Natural killer cell (primary cell): ENCODE measurements at regions not wholly inside any gene's neighbourhood (a gene's known extent, or its start where the extent isn't known, plus 50 kb on each side); places are given as distances from the start of the nearest gene placed in this dataset.

Experiments
- ATAC-seq, 3 donors: fragments of 150-1000 bp in 2 of 3; fragments of 200-7000 bp in 1 of 3; cut with Tn5 transposase; 1 replicate in 1 of 3; 2 replicates in 2 of 3; pipeline ENCODE4 v1.10.0; 2021; ENCODE audit warnings: mild to moderate bottlenecking in 2 of 3, moderate library complexity in 2 of 3
- DNase-seq, 2 donors: peaks; one replicate each; pipeline versions ENCODE4 v3.0.0 to v3.0.0-alpha.2; 2013 to 2021; ENCODE audit warnings: mixed read lengths in 1 of 2
- H3K27ac ChIP-seq: one replicate; pipeline ENCODE4 v1.5.1; 2013; ENCODE audit warnings: mild to moderate bottlenecking, low read length
- H3K27me3 ChIP-seq: one replicate; pipeline ENCODE4 v1.6.1; 2013; ENCODE audit warnings: low read length; ENCODE audit not compliant: control insufficient read depth, insufficient read depth
- H3K36me3 ChIP-seq: one replicate; pipeline ENCODE4 v1.6.1; 2013; ENCODE audit warnings: low read length; ENCODE audit not compliant: control insufficient read depth, insufficient read depth
- H3K4me1 ChIP-seq: one replicate; pipeline ENCODE4 v1.6.1; 2013; ENCODE audit warnings: low read length; ENCODE audit not compliant: control insufficient read depth, insufficient read depth
- H3K4me3 ChIP-seq: one replicate; pipeline ENCODE4 v1.5.1; 2013; ENCODE audit warnings: low read length
- H3K9me3 ChIP-seq: one replicate; pipeline ENCODE4 v1.6.1; 2013; ENCODE audit warnings: low read length; ENCODE audit not compliant: control insufficient read depth, insufficient read depth
- H3K27ac Mint-ChIP-seq, 2 donors: one replicate each; pipeline ENCODE4 v1.8.0; 2022; ENCODE audit warnings: mild to moderate bottlenecking in 2 of 2, mixed read lengths in 2 of 2, moderate library complexity in 1 of 2
- H3K27me3 Mint-ChIP-seq, 2 donors: one replicate each; pipeline ENCODE4 v1.8.0; 2022; ENCODE audit warnings: low read depth in 2 of 2, mixed read lengths in 2 of 2
- H3K36me3 Mint-ChIP-seq: one replicate; pipeline ENCODE4 v1.8.0; 2022; ENCODE audit warnings: mixed read lengths
- H3K4me1 Mint-ChIP-seq, 2 donors: one replicate each; pipeline ENCODE4 v1.8.0; 2022; ENCODE audit warnings: mixed read lengths in 2 of 2
- H3K4me3 Mint-ChIP-seq: one replicate; pipeline ENCODE4 v1.8.0; 2022; ENCODE audit warnings: mild to moderate bottlenecking, moderate library complexity, mixed read lengths
- H3K9me3 Mint-ChIP-seq, 2 donors: one replicate each; pipeline ENCODE4 v1.8.0; 2022; ENCODE audit warnings: mixed read lengths in 2 of 2
- WGBS: methylation state at CpG from one replicate; pipeline ENCODE4 v1.1.7; 2013; ENCODE audit warnings: missing lambda C conversion rate; ENCODE audit not compliant: insufficient coverage; 5-methylcytosine and 5-hydroxymethylcytosine counted together
- intact Hi-C: fragments of 100-400 bp; cut with micrococcal nuclease; formaldehyde crosslinking; loops from one replicate; pipeline ENCODE4 v1.14.2; 2022
- TF ChIP-seq, protein P1 (sequence below): fragments of 200-600 bp; IDR thresholded peaks from one replicate; pipeline ENCODE4 v1.8.0; 2022; ENCODE audit warnings: antibody characterized with exemption

- H3K36me3 Mint-ChIP-seq: no peaks in the 10 kb centered on the region
- DNase-seq: no peak
- H3K9me3 Mint-ChIP-seq: peaks cover 7 to 9% of the 10 kb centered on the region in 2 donors
- no peaks in the 10 kb centered on the region for H3K27me3 Mint-ChIP-seq
- H3K4me3 ChIP-seq: no peak overlapping the region
- H3K27ac ChIP-seq: no peak overlapping the region
- no peaks in the 10 kb centered on the region for H3K4me1 ChIP-seq
- H3K4me1 Mint-ChIP-seq: no peaks in the 10 kb centered on the region
- intact Hi-C loops: no loop called here
- H3K27me3 ChIP-seq: no peaks in the 10 kb centered on the region
- H3K27ac Mint-ChIP-seq: no peak overlapping the region
- ATAC-seq: no peak
- TF ChIP-seq, protein P1, sequence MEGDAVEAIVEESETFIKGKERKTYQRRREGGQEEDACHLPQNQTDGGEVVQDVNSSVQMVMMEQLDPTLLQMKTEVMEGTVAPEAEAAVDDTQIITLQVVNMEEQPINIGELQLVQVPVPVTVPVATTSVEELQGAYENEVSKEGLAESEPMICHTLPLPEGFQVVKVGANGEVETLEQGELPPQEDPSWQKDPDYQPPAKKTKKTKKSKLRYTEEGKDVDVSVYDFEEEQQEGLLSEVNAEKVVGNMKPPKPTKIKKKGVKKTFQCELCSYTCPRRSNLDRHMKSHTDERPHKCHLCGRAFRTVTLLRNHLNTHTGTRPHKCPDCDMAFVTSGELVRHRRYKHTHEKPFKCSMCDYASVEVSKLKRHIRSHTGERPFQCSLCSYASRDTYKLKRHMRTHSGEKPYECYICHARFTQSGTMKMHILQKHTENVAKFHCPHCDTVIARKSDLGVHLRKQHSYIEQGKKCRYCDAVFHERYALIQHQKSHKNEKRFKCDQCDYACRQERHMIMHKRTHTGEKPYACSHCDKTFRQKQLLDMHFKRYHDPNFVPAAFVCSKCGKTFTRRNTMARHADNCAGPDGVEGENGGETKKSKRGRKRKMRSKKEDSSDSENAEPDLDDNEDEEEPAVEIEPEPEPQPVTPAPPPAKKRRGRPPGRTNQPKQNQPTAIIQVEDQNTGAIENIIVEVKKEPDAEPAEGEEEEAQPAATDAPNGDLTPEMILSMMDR: no peak
- no peaks in the 10 kb centered on the region for H3K36me3 ChIP-seq
- H3K9me3 ChIP-seq: no peaks in the 10 kb centered on the region
- no peak overlapping the region for H3K4me3 Mint-ChIP-seq
- 67% methylated on average over 1 of the region's 3 CpGs for WGBS
Measured at GRCh38 chr4:96755569-96756484, 915.9 kb downstream of the PDHA2 start.

DNA sequence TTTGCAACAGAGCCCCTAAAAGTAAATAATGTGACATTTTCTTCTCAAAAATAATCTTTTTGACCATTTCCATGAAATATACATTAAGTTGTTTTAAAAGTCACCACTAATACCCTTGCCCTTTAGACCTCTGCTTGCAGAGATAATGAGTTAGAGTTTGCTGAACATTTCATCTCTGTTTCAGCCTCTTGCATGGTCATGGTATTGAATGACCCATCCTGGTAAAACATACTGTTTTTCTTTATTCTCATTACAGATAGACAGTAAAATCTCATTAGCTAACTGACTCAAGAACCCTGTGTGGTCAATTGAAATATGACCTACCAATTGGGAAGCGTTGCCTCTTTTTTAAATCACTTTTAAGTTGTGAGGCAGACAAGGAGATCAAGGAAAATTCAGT, 916.7 kb downstream of the PDHA2 start:
- Histone ChIP-seq H3K27ac (no peak overlapping the region), H3K36me3 (no peaks in the 10 kb centered on the region), H3K27me3 (no peaks in the 10 kb centered on the region), H3K4me3 (no peak overlapping the region), H3K9me3 (no peaks in the 10 kb centered on the region), H3K4me1 (no peaks in the 10 kb centered on the region)
- DNase-seq: no peak
- Mint-ChIP-seq H3K36me3 (peaks cover 7% of the 10 kb centered on the region), H3K9me3 (peaks cover 7 to 10% of the 10 kb centered on the region in 2 donors), H3K27ac (no peak overlapping the region), H3K4me3 (no peak overlapping the region), H3K27me3 (no peaks in the 10 kb centered on the region), H3K4me1 (no peaks in the 10 kb centered on the region)
- intact Hi-C loops: no loop called here
- ATAC-seq: no peak
- WGBS: 86% methylated on average over 1 of the region's 1 CpG
- TF ChIP-seq, protein P1: no peak

DNA sequence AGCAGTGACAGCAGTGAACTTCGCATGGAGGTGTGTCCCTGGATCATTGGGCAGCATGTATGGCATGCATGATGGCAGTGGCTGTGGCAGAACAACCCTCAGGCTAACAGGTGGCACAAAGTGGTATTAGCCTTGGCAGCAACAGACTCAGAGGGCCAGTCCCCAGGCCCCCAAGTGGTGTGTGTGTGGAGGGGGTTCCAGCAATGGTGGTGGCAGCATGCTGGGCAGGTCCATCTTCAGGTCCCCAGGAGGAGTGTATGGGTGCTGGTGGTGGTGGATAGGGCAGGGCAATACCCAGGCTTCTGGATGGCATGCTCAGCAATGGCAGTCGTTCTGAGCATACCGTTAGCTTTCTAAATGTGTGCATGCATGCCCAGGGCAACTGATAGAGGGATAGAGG, 923.7 kb downstream of the PDHA2 start:
- TF ChIP-seq, protein P1: no peak
- H3K4me1 Mint-ChIP-seq: no peaks in the 10 kb centered on the region
- H3K27ac ChIP-seq: no peak overlapping the region
- peaks cover 14% of the 10 kb centered on the region for H3K9me3 ChIP-seq
- H3K36me3 ChIP-seq: no peaks in the 10 kb centered on the region
- no peak for DNase-seq
- peaks cover 9% of the 10 kb centered on the region for H3K36me3 Mint-ChIP-seq
- WGBS: 87% methylated on average over 3 of the region's 3 CpGs
- no peak overlapping the region for H3K4me3 ChIP-seq
- intact Hi-C loops: no loop called here
- H3K27me3 ChIP-seq: no peaks in the 10 kb centered on the region
- H3K27ac Mint-ChIP-seq: no peak overlapping the region
- H3K4me3 Mint-ChIP-seq: no peak overlapping the region
- no peaks in the 10 kb centered on the region for H3K4me1 ChIP-seq
- ATAC-seq: no peak
- H3K9me3 Mint-ChIP-seq: peaks cover 12% of the 10 kb centered on the region in 2 donors
- H3K27me3 Mint-ChIP-seq: no peaks in the 10 kb centered on the region
